Tibial nerve (tissue), 3 donors: ENCODE measurements at regions not wholly inside any gene's neighbourhood (a gene's known extent, or its start where the extent isn't known, plus 50 kb on each side); places are given as distances from the start of the nearest gene placed in this dataset.

Source experiments
- POLR2A ChIP-seq, 2 donors: fragments of 450-650 bp; IDR thresholded peaks; one replicate each; pipeline ENCODE4 v1.6.1; 2017; ENCODE audit warnings: antibody characterized with exemption in 2 of 2, mild to moderate bottlenecking in 2 of 2, moderate library complexity in 2 of 2
- TF ChIP-seq, protein P1 (sequence below), 5 experiments: fragments of 200-600 bp in 3 of 5; fragments of 450-650 bp in 2 of 5; sonication (generic) in 3 of 5; IDR thresholded peaks; one replicate each; pipeline ENCODE4 v1.5.1; 2016 to 2019; ENCODE audit warnings: antibody characterized with exemption in 5 of 5, mild to moderate bottlenecking in 3 of 5, moderate library complexity in 2 of 5

DNA sequence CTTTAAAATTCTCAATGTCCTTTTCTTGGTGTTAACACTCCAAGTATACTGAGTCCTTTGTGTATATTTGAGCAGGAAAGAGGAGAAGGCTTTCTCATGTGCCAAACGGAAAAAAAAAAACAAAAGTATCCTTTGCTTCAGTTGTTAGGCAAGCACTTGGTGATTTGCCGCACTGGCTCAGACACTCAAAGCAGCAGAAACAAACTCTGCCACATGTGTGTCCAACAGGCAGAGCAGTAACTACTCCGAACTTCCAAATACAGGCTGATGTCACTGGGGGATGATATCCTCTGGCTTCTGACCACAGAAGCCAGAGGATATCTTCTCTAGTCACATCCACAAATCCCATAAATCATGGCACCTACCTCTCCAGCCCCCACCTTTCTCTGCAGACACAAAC lies 108.0 kb upstream of the SALL3 start:
- no peak for TF ChIP-seq POLR2A (IDR thresholded peaks at IDR 0.05)
- TF ChIP-seq, protein P1, sequence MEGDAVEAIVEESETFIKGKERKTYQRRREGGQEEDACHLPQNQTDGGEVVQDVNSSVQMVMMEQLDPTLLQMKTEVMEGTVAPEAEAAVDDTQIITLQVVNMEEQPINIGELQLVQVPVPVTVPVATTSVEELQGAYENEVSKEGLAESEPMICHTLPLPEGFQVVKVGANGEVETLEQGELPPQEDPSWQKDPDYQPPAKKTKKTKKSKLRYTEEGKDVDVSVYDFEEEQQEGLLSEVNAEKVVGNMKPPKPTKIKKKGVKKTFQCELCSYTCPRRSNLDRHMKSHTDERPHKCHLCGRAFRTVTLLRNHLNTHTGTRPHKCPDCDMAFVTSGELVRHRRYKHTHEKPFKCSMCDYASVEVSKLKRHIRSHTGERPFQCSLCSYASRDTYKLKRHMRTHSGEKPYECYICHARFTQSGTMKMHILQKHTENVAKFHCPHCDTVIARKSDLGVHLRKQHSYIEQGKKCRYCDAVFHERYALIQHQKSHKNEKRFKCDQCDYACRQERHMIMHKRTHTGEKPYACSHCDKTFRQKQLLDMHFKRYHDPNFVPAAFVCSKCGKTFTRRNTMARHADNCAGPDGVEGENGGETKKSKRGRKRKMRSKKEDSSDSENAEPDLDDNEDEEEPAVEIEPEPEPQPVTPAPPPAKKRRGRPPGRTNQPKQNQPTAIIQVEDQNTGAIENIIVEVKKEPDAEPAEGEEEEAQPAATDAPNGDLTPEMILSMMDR (IDR thresholded peaks at IDR 0.05): no peak
